GM21423 (cell line): ENCODE measurements at regions not wholly inside any gene's neighbourhood (a gene's known extent, or its start where the extent isn't known, plus 50 kb on each side); places are given as distances from the start of the nearest gene placed in this dataset.
"Not testable (repeated sequence)": the region's sequence is repeated elsewhere in the genome, so short reads cannot be mapped to it uniquely, and the experiment has no call there.

ENCODE experiments used
- ATAC-seq: cut with Tn5 transposase; IDR thresholded peaks from one replicate; pipeline ENCODE4 v1.9.1; 2021; ENCODE audit warnings: mild to moderate bottlenecking, moderate library complexity; ENCODE audit not compliant: unreplicated experiment

DNA sequence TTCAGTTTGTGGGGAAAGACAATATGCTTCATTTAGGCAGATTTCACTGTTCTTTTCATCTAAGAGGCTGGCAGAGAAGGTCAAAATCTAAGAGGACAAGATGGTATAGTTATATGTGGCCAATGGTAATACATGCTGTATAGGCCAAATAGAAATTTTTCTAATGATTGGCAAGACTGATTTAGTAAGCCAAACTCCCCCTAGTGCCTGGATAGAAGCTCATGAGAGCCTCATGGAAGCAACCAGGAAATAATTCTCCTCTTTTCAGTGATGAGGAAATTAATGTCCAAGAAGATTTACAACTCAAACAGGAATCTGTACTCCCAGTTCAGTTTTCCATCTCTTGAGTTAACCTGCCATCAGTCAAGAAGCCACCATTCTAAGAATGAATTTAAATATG lies 253.6 kb upstream of the PHF14 start:
- ATAC-seq = no peak

GRCh38 chr7:10721289-10721688 lies 252.4 kb upstream of the PHF14 start:
- ATAC-seq = no peak

- no peak for ATAC-seq
These were observed 249.8 kb upstream of the PHF14 start for GRCh38 chr7:10723832-10724231.

- ATAC-seq = no peak
These were observed 249.2 kb upstream of the PHF14 start for GRCh38 chr7:10724449-10724848.

GRCh38 chr7:10727636-10728035 lies 246.0 kb upstream of the PHF14 start:
- no peak for ATAC-seq

GRCh38 chr7:10731253-10731773 lies 242.4 kb upstream of the PHF14 start:
- ATAC-seq = no peak

DNA sequence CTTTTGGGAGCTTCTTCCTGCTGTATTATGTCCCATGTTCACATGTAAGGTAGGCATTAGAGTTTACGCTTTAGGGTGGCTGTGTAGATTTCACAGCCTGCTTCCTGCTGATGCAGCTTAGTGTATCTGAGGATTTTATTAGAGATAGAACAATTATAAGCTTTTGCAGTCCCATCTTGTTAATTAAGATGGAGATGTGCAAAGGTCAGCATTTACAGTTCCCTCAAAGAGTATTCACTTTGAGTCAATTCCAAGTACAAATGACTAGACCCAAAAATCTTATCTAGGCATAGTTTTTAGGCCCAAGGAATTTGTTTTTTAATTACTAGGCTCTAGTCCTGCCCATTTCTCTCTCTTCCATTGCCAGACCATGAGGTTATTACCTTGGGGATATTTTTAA lies 239.9 kb upstream of the PHF14 start:
- ATAC-seq = no peak

- ATAC-seq = no peak
These were observed 239.1 kb upstream of the PHF14 start for GRCh38 chr7:10734595-10734994.

- ATAC-seq = no peak
These were observed 234.3 kb upstream of the PHF14 start for GRCh38 chr7:10739401-10739800.

- no peak for ATAC-seq
These were observed 232.9 kb upstream of the PHF14 start for GRCh38 chr7:10740805-10741204.

- ATAC-seq = no peak
These were observed 216.7 kb upstream of the PHF14 start for GRCh38 chr7:10756981-10757380.

- ATAC-seq = no peak
These were observed 214.6 kb upstream of the PHF14 start for GRCh38 chr7:10759120-10759519.

GRCh38 chr7:10767771-10768170 lies 205.9 kb upstream of the PHF14 start:
- no peak for ATAC-seq

- no peak for ATAC-seq
These were observed 203.5 kb upstream of the PHF14 start for GRCh38 chr7:10770176-10770575.

DNA sequence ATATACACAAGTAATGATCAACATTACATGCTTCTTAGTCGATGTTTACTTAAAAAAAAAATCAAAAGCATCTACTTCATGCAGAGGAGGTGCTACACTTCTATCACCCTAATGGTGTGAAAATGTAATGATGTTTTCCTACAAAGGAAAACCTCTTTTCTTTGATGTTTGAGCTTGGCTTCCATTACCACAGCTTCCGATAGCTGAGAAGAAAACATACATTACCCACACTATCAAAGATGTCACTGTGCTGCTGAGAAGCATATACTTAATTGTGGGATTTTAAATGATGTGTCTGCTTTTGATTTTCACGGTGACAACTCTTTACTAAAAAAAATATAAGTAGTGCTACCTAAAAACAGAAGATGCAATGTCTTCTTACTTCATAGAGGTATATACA lies 200.2 kb upstream of the PHF14 start:
- ATAC-seq = no peak

GRCh38 chr7:10779465-10780399 lies 193.9 kb upstream of the PHF14 start:
- no peak for ATAC-seq

- no peak for ATAC-seq
These were observed 193.3 kb upstream of the PHF14 start for GRCh38 chr7:10780400-10780747.

- ATAC-seq = not testable (repeated sequence)
These were observed 186.7 kb upstream of the PHF14 start for GRCh38 chr7:10786976-10787375.

DNA sequence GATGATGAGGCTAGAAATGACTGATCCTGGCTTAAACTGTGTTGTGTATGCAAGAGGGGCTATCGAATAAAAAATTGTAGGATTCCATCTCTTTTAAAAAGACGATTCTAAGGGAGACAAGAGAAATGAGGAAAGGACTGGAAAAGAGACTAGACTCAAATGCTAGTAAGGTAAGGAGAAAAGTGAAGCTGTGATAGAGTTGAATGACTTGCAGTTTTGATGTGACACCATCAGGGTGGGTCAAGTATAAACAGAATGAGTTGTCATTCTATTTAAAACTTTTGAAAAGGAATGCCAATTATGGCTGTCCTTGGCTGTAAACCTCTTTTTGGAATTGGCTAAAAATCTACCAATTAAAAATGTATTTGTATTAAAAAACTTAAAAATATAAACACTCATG lies 184.5 kb upstream of the PHF14 start:
- no peak for ATAC-seq

DNA sequence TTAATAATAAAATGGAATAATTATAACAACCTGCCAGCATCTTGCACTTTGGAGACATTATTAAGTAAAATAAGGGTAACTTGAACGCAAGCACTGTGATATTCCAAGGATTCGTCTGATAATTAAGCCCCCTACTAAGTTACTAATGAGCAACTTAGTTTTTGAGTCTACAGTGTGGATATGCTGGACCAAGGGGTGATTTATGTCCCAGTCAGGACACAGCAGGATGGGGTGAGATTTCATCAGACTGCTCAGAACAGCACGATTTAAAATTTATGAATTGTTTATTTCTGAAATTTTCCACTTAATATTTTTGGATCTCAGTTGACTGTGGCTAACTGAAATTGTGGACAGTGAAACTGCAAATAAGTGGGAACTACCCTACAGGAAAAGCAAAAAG lies 182.8 kb upstream of the PHF14 start:
- ATAC-seq = no peak

- ATAC-seq = no peak
These were observed 179.5 kb upstream of the PHF14 start for GRCh38 chr7:10793995-10794775.

GRCh38 chr7:10797157-10797556 lies 176.5 kb upstream of the PHF14 start:
- no peak for ATAC-seq
